ENCODE measurements at regions not wholly inside any gene's neighbourhood (a gene's known extent, or its start where the extent isn't known, plus 50 kb on each side); places are given as distances from the start of the nearest gene placed in this dataset.

DNA sequence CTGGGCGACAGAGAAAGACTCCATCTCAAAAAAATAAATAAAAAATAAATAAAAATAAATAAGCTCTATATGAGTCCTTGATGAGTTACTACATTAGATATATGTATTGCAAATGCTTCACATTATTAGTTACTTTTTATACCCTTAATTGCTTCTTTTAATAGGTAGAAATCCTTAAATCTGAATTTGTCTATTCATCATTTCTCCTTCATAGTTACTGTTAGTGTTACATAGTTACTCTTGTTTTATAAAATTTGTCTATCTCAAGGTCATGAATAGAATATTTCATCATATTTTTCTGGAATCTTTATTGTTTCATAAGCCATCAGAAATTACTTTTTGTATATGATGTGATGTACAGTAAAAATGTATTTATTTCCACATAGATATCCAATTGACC is 1624.8 kb upstream of the FLRT2 start:
- Histone ChIP-seq H3K4me3 (ENCODE audit: low read length) (no peak overlapping the region), H3K27me3 (ENCODE audit: insufficient read depth, low read depth, low read length) (no peaks in the 10 kb centered on the region)

GRCh38 chr14:83908419-83908818 is 1621.5 kb upstream of the FLRT2 start:
- Histone ChIP-seq H3F3A (ENCODE audit: insufficient read depth, low read length, poor library complexity, severe bottlenecking) (no peaks in the 10 kb centered on the region), H2AFZ (ENCODE audit: low read depth, low read length) (no peak overlapping the region), H3K36me3 (ENCODE audit: insufficient read depth, low read length) (no peaks in the 10 kb centered on the region), H3K9me3 (ENCODE audit: low read length) (no peaks in the 10 kb centered on the region), H3K9me2 (ENCODE audit: insufficient read depth, low read length) (no peaks in the 10 kb centered on the region), H4K20me1 (ENCODE audit: insufficient read depth) (no peaks in the 10 kb centered on the region), H3K27me3 (ENCODE audit: insufficient read depth, low read depth, low read length) (no peaks in the 10 kb centered on the region), H3K79me2 (replicated peaks; ENCODE audit: insufficient read depth, low read length) (no peaks in the 10 kb centered on the region), H3K4me2 (ENCODE audit: low read length) (no peak overlapping the region), H3K9ac (ENCODE audit: low read length) (no peak overlapping the region), H3K27ac (ENCODE audit: low read length) (no peak overlapping the region), H3K4me3 (ENCODE audit: low read length) (no peak overlapping the region)
- no peak for TF ChIP-seq TAF1 (IDR thresholded peaks at IDR 0.05; ENCODE audit: low read depth)
- TF ChIP-seq EZH2 (IDR thresholded peaks at IDR 0.05; ENCODE audit: borderline replicate concordance, insufficient read depth, low read length, poor library complexity, severe bottlenecking): no peak
- no peak for TF ChIP-seq POLR2AphosphoS5 (IDR thresholded peaks at IDR 0.05)
- TF ChIP-seq MXI1 (conservative IDR thresholded peaks at IDR 0.05; ENCODE audit: poor library complexity, severe bottlenecking): no peak
- TF ChIP-seq SMC3 (conservative IDR thresholded peaks at IDR 0.05; ENCODE audit: poor library complexity): no peak
- TF ChIP-seq, protein P1, sequence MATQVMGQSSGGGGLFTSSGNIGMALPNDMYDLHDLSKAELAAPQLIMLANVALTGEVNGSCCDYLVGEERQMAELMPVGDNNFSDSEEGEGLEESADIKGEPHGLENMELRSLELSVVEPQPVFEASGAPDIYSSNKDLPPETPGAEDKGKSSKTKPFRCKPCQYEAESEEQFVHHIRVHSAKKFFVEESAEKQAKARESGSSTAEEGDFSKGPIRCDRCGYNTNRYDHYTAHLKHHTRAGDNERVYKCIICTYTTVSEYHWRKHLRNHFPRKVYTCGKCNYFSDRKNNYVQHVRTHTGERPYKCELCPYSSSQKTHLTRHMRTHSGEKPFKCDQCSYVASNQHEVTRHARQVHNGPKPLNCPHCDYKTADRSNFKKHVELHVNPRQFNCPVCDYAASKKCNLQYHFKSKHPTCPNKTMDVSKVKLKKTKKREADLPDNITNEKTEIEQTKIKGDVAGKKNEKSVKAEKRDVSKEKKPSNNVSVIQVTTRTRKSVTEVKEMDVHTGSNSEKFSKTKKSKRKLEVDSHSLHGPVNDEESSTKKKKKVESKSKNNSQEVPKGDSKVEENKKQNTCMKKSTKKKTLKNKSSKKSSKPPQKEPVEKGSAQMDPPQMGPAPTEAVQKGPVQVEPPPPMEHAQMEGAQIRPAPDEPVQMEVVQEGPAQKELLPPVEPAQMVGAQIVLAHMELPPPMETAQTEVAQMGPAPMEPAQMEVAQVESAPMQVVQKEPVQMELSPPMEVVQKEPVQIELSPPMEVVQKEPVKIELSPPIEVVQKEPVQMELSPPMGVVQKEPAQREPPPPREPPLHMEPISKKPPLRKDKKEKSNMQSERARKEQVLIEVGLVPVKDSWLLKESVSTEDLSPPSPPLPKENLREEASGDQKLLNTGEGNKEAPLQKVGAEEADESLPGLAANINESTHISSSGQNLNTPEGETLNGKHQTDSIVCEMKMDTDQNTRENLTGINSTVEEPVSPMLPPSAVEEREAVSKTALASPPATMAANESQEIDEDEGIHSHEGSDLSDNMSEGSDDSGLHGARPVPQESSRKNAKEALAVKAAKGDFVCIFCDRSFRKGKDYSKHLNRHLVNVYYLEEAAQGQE (IDR thresholded peaks at IDR 0.05; ENCODE audit: borderline replicate concordance): no peak
- no peak for TF ChIP-seq EP300 (conservative IDR thresholded peaks at IDR 0.05; ENCODE audit: poor library complexity, severe bottlenecking)
- TF ChIP-seq, protein P2, sequence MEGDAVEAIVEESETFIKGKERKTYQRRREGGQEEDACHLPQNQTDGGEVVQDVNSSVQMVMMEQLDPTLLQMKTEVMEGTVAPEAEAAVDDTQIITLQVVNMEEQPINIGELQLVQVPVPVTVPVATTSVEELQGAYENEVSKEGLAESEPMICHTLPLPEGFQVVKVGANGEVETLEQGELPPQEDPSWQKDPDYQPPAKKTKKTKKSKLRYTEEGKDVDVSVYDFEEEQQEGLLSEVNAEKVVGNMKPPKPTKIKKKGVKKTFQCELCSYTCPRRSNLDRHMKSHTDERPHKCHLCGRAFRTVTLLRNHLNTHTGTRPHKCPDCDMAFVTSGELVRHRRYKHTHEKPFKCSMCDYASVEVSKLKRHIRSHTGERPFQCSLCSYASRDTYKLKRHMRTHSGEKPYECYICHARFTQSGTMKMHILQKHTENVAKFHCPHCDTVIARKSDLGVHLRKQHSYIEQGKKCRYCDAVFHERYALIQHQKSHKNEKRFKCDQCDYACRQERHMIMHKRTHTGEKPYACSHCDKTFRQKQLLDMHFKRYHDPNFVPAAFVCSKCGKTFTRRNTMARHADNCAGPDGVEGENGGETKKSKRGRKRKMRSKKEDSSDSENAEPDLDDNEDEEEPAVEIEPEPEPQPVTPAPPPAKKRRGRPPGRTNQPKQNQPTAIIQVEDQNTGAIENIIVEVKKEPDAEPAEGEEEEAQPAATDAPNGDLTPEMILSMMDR (IDR thresholded peaks at IDR 0.05; ENCODE audit: poor library complexity, severe bottlenecking): no peak
- TF ChIP-seq RAD21 (conservative IDR thresholded peaks at IDR 0.05): no peak

More for the DNA sequence above, 1624.8 kb upstream of the FLRT2 start:
- Histone ChIP-seq H3K4me2 (ENCODE audit: low read length) (no peak overlapping the region), H3K9me2 (ENCODE audit: insufficient read depth, low read length) (no peaks in the 10 kb centered on the region), H3F3A (ENCODE audit: insufficient read depth, low read length, poor library complexity, severe bottlenecking) (no peaks in the 10 kb centered on the region), H3K79me2 (replicated peaks; ENCODE audit: insufficient read depth, low read length) (no peaks in the 10 kb centered on the region), H2AFZ (ENCODE audit: low read depth, low read length) (no peak overlapping the region), H3K9me3 (ENCODE audit: low read length) (no peaks in the 10 kb centered on the region), H3K36me3 (ENCODE audit: insufficient read depth, low read length) (no peaks in the 10 kb centered on the region), H3K27ac (ENCODE audit: low read length) (no peak overlapping the region), H4K20me1 (ENCODE audit: insufficient read depth) (no peaks in the 10 kb centered on the region), H3K9ac (ENCODE audit: low read length) (no peak overlapping the region)
- no peak for TF ChIP-seq SMC3 (conservative IDR thresholded peaks at IDR 0.05; ENCODE audit: poor library complexity)
- TF ChIP-seq TAF1 (IDR thresholded peaks at IDR 0.05; ENCODE audit: low read depth): no peak
- TF ChIP-seq EZH2 (IDR thresholded peaks at IDR 0.05; ENCODE audit: borderline replicate concordance, insufficient read depth, low read length, poor library complexity, severe bottlenecking): no peak
- TF ChIP-seq, protein P1 (IDR thresholded peaks at IDR 0.05; ENCODE audit: borderline replicate concordance): no peak
- TF ChIP-seq, protein P2 (IDR thresholded peaks at IDR 0.05; ENCODE audit: poor library complexity, severe bottlenecking): no peak
- no peak for TF ChIP-seq RAD21 (conservative IDR thresholded peaks at IDR 0.05)
- no peak for TF ChIP-seq MXI1 (conservative IDR thresholded peaks at IDR 0.05; ENCODE audit: poor library complexity, severe bottlenecking)
- no peak for TF ChIP-seq POLR2AphosphoS5 (IDR thresholded peaks at IDR 0.05)
- no peak for TF ChIP-seq EP300 (conservative IDR thresholded peaks at IDR 0.05; ENCODE audit: poor library complexity, severe bottlenecking)
